CMK (cell line): ENCODE measurements at regions not wholly inside any gene's neighbourhood (a gene's known extent, or its start where the extent isn't known, plus 50 kb on each side); places are given as distances from the start of the nearest gene placed in this dataset.
A peak's percentile ranks its signal among the peaks of the same experiment; 100 is the strongest.
"Not testable (repeated sequence)": the region's sequence is repeated elsewhere in the genome, so short reads cannot be mapped to it uniquely, and the experiment has no call there.

ENCODE experiments used
- DNase-seq: peaks from one replicate; pipeline ENCODE4 v3.0.0-alpha.2; 2010; ENCODE audit warnings: low read depth

DNA sequence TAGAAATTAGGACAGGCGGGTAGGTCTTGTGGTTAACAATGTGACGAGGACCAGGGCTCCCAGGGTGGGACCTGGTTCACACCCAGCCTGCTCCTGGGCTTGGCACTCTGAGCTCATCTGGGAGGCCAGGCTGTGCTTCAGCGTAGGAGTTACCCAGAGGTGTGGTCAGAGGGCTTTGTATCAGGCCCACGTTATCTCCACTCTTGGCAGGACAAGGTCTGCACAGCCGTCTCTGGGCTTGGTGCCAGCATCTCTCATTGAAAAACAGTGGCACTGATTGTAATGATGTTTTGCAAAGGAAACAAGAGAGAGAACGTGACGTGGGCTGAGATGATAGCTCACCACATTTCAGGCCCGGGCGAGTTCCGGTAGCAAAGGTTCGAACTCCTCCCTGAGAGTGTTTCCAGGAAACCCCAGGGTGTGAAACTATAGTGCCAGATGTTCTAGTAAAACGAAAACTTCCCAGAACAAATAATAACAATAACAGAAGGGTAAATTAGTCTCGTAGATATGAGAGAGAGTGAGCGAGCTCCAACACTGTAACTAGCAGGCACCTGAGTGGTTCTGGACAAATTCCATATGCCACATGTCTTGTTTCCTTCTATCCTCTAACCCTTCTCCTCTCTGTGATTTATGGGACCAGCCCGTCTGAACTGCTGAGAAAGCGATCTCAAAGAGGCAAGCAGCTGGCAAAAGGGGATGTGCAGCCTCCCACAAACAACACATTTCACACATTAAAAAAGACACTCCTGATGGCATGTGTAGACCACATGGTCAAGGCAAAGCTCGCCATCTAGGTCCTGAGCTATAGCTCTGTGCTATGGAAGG is 227.3 kb downstream of the KTN1 start:
- peak; percentile 93 for DNase-seq

DNA sequence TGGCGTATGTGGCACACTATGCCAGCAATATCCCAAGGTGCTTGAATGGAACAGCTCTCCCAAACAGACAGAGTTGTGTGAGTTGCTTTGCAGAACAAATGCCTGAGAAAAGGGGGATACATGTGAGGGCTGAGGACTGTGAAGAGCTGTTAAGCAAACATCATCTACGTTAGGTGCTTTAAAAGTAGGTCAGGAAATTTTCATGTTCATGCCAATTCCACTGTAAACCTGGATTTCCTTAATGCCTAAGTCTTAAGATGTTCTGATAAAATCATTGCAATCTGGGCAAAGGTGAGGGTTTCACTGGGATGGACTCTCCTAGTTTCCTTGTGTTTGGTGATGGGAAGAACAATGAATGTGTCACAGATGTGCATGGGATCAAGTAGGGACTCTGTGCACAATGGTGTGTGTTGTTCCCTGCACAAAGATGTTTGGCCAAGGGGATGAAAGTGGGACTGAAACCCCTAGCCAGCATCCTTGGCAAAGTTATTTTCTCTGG is 227.9 kb downstream of the KTN1 start:
- DNase-seq = no peak

DNA sequence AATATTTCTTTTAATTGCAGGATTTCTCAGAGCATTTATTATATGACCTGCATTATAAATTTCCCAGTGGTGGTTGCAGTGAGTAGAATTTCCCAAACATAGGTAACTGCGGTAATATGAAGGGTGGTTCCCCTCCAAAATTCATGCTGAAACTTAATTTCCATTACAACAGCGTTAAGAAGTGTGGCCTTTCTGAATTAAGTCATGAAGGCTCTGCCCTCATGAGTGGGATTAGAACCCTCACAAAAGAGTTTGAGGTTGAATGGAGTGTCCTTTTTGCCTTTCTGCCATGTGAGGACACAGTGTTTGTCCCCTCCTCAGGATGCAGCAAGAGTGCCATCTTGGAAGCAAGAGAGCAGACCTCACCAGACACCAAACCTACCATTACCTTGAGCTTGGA is 233.6 kb downstream of the KTN1 start:
- DNase-seq = no peak

DNA sequence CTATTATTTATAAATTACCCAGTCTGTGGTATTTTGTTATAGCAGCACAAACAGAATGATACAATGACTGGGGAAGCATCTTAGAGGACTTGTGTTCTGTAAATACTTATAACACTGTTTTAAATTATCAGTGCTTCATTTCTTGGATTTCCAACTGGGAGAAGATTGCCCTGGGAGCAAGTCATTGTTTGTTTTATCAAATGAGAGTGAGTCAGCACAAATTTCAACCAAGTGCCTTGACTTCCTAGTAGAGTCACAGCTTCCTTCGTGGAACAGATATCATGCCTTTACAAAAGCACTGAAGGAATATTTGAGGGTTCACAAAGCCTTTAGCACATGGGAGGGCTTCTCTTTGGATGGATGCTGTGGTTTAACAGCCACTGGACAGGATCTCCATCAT is 234.1 kb downstream of the KTN1 start:
- no peak for DNase-seq

GRCh38 chr14:55814873-55815272 is 234.9 kb downstream of the KTN1 start:
- DNase-seq = no peak

DNA sequence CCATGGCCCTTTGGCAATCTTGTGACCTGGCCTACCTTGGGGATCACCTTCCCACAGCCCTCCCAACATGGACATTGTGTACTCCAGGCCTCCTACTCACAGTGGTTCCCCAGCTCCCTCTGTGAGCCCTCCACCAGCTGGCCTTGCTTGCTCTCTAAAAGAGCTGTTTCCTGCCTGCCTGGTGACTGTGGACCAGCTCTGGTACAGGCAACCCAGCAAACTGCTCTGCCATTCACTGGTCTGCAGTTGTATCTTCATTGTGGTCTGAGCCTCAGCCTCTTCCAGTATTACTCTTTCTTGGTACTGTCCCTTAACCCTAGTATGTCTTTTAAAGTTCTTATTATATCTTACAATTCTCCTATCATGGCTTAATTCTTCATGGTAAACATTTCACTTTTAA is 236.2 kb downstream of the KTN1 start:
- DNase-seq = no peak

GRCh38 chr14:55819610-55820304 is 239.8 kb downstream of the KTN1 start:
- DNase-seq = peak; percentile 63

DNA sequence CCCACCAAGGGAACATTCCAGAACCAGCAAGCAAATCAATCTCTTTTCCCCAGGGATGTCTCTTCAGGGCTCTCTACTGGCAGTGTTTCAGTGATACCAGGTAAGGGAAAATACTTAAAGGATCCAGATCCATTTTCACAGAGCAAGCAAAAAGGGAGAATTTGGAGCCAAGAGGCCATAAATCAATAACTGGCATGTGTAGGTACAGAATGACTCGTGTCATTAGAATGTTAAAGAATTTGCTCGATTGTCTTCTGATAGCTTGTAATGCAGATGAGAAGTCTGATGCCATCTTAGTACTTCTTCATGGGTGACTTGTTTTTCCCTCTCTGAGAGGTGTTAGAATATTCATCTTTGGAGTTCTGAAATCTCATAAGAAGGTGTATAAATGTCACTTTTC is 242.9 kb downstream of the KTN1 start:
- DNase-seq = no peak

- DNase-seq = no peak
Observed at GRCh38 chr14:55832122-55832911, 252.3 kb downstream of the KTN1 start.

- no peak for DNase-seq
Observed at GRCh38 chr14:55832974-55833373, 253.0 kb downstream of the KTN1 start.

- no peak for DNase-seq
Observed at GRCh38 chr14:55834390-55834789, 254.4 kb downstream of the KTN1 start.

GRCh38 chr14:55835985-55836384 is 256.0 kb downstream of the KTN1 start:
- no peak for DNase-seq

DNA sequence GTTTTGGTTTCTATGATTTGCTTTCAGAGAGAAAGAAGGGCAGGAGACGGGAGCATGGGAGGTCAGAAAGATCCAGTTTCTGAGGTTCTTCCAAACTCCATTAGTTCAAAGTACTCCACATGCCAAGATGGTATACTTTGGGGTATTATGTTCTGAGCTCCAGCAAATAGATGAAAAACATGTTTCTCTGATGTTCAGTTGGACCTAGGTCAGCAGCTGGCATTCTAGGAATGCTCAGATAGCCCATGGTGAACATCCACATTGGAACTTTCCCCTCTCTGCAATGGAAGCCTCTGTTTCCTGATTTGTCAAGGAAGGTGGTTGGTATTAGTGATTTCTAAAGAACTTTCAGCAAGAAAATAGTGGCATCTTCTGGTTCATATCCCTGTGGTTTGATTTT is 257.5 kb downstream of the KTN1 start:
- DNase-seq = no peak

- no peak for DNase-seq
Observed at GRCh38 chr14:55838529-55839052, 258.6 kb downstream of the KTN1 start.

DNA sequence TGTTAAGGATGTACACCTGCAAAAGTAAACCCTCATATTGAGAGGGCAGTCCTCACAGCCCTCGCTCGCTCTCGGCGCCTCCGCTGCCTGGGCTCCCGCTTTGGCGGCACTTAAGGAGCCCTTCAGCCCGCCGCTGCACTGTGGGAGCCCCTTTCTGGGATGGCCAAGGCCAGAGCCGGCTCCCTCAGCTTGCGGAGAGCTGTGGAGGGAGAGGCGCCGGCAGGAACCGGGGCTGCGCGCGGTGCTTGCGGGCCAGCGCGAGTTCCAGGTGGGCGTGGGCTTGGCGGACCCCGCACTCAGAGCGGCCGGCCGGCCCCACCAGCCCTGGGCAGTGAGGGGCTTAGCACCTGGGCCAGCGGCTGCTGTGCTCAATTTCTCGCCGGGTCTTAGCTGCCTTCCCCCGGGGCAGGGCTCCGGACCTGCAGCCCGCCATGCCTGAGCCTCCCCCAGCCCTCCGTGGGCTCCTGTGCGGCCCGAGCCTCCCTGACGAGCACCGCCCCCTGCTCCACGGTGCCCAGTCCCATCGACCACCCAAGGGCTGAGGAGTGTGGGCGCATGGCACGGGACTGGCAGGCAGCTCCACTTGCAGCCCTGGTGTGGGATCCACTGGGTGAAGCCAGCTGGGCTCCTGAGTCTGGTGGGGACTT is 259.4 kb downstream of the KTN1 start:
- not testable (repeated sequence) for DNase-seq

- DNase-seq = no peak
Observed at GRCh38 chr14:55840821-55841220, 260.8 kb downstream of the KTN1 start.

- no peak for DNase-seq
Observed at GRCh38 chr14:55841625-55842024, 261.6 kb downstream of the KTN1 start.

GRCh38 chr14:55843718-55844403 is 263.9 kb downstream of the KTN1 start:
- no peak for DNase-seq

- DNase-seq = no peak
Observed at GRCh38 chr14:55845963-55846825, 266.2 kb downstream of the KTN1 start.

DNA sequence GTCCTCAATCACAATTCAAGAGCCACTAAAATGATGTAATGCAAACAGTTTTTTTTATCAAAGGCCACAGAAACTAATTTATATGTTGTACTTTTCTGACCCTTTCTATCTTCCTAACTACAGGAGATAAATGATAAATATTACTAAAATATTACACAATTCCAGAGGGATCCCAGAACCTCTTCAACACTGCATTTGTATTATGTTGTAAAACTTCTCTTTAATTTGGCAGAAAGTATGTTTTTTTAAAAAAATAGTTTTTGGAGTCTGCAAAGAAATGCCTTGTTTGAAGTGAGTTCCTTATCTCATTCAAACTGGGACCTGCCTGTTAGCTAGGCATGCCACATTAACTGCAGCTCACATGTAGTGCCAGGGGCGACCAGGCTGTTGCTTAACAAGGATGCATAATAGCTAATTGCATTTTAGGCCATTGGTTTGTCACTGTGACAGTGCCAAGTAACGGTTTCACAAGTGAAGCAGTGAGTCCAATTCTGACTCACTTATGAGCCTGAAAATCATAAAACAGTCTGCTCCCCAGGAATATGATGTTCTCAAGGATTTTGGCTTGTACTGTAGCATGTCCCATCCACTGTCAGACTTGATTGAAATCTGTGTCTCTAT is 266.9 kb downstream of the KTN1 start:
- no peak for DNase-seq
